GM23338 (cell line): ENCODE measurements at regions not wholly inside any gene's neighbourhood (a gene's known extent, or its start where the extent isn't known, plus 50 kb on each side); places are given as distances from the start of the nearest gene placed in this dataset.

ENCODE experiments used
- ATAC-seq: fragments of 200-7000 bp; cut with Tn5 transposase; 3 replicates; pipeline ENCODE4 v1.9.1; 2020
- DNase-seq: peaks from one replicate; pipeline ENCODE4 v3.0.0-alpha.2; 2015; ENCODE audit warnings: low spot score
- H2AFZ ChIP-seq: fragments of 200-600 bp; sonication (generic); 2 replicates; pipeline ENCODE4 v1.8.0; 2016; ENCODE audit warnings: antibody characterized with exemption, mild to moderate bottlenecking, moderate library complexity
- H3F3A ChIP-seq: fragments of 200-600 bp; sonication (generic); replicated peaks from 2 replicates; pipeline ENCODE4 v1.8.0; 2017; ENCODE audit warnings: antibody characterized with exemption, mixed run types, low read depth
- H3K27ac ChIP-seq: fragments of 200-600 bp; sonication (generic); 2 replicates; pipeline ENCODE4 v1.6.1; 2016; ENCODE audit warnings: low read depth
- H3K27me3 ChIP-seq: fragments of 200-600 bp; sonication (generic); 2 replicates; pipeline ENCODE4 v1.8.0; 2016; ENCODE audit warnings: mild to moderate bottlenecking, mixed run types, moderate library complexity; ENCODE audit not compliant: insufficient read depth
- H3K36me3 ChIP-seq: fragments of 200-600 bp; sonication (generic); 2 replicates; pipeline ENCODE4 v1.8.0; 2016; ENCODE audit warnings: mild to moderate bottlenecking; ENCODE audit not compliant: insufficient read depth
- H3K4me1 ChIP-seq: fragments of 200-600 bp; sonication (generic); 2 replicates; pipeline ENCODE4 v1.8.0; 2016; ENCODE audit warnings: mild to moderate bottlenecking, moderate library complexity; ENCODE audit not compliant: insufficient read depth
- H3K4me2 ChIP-seq: fragments of 200-600 bp; sonication (generic); 2 replicates; pipeline ENCODE4 v1.7.1; 2017; ENCODE audit warnings: mixed run types
- H3K4me3 ChIP-seq: fragments of 200-600 bp; sonication (generic); 2 replicates; pipeline ENCODE4 v1.6.1; 2016; ENCODE audit warnings: mixed run types
- H3K79me2 ChIP-seq: fragments of 200-600 bp; sonication (generic); replicated peaks from 2 replicates; pipeline ENCODE4 v1.8.0; 2017; ENCODE audit warnings: mild to moderate bottlenecking; ENCODE audit not compliant: insufficient read depth
- H3K9me2 ChIP-seq: fragments of 200-600 bp; sonication (generic); 2 replicates; pipeline ENCODE4 v1.8.0; 2017; ENCODE audit not compliant: insufficient read depth
- H4K20me1 ChIP-seq: fragments of 200-600 bp; sonication (generic); replicated peaks from 2 replicates; pipeline ENCODE4 v1.8.0; 2017; ENCODE audit warnings: mild to moderate bottlenecking; ENCODE audit not compliant: insufficient read depth
- H3K27ac Mint-ChIP-seq: 2 replicates; pipeline ENCODE4 v1.8.0; 2020; ENCODE audit warnings: inconsistent platforms, mild to moderate bottlenecking, moderate library complexity, mixed read lengths
- H3K27me3 Mint-ChIP-seq: 3 replicates; pipeline ENCODE4 v1.8.0; 2022; ENCODE audit warnings: low read depth, mild to moderate bottlenecking, moderate library complexity, mixed read lengths, inconsistent platforms; ENCODE audit not compliant: insufficient read depth, poor library complexity
- H3K36me3 Mint-ChIP-seq: 3 replicates; pipeline ENCODE4 v1.8.0; 2021; ENCODE audit warnings: low read depth, mild to moderate bottlenecking, inconsistent platforms, moderate library complexity, mixed read lengths
- H3K4me1 Mint-ChIP-seq: 3 replicates; pipeline ENCODE4 v1.8.0; 2020; ENCODE audit warnings: mild to moderate bottlenecking, inconsistent platforms, mixed read lengths
- H3K4me3 Mint-ChIP-seq: 3 replicates; pipeline ENCODE4 v1.8.0; 2021; ENCODE audit warnings: moderate library complexity, mild to moderate bottlenecking, inconsistent platforms, mixed read lengths
- H3K9me3 Mint-ChIP-seq: 3 replicates; pipeline ENCODE4 v1.8.0; 2020; ENCODE audit warnings: moderate library complexity, mild to moderate bottlenecking, inconsistent platforms, mixed read lengths
- CREB1 ChIP-seq: fragments of 250-450 bp; sonication (Bioruptor Pico); IDR thresholded peaks from 2 replicates; pipeline ENCODE4 v1.5.0; 2020; ENCODE audit warnings: low read depth, mild to moderate bottlenecking, moderate library complexity
- EZH2phosphoT487 ChIP-seq: fragments of 200-600 bp; sonication (generic); IDR thresholded peaks from one replicate; pipeline ENCODE4 v1.8.1; 2018; ENCODE audit warnings: antibody characterized with exemption; ENCODE audit not compliant: unreplicated experiment
- JUNB ChIP-seq: IDR thresholded peaks from one replicate; pipeline ENCODE4 v1.6.1; 2016; ENCODE audit warnings: antibody characterized with exemption; ENCODE audit not compliant: unreplicated experiment
- NANOG ChIP-seq: IDR thresholded peaks from 2 replicates; pipeline ENCODE4 v1.6.1; 2016; ENCODE audit warnings: antibody characterized with exemption, borderline replicate concordance
- POLR2AphosphoS5 ChIP-seq: IDR thresholded peaks from 2 replicates; pipeline ENCODE4 v1.6.1; 2016; ENCODE audit warnings: antibody characterized with exemption, low read depth
- STAT1 ChIP-seq: IDR thresholded peaks from one replicate; pipeline ENCODE4 v1.6.1; 2016; ENCODE audit warnings: antibody characterized with exemption; ENCODE audit not compliant: unreplicated experiment
- ZNF114 ChIP-seq: fragments of 250-450 bp; sonication (Bioruptor Pico); IDR thresholded peaks from 2 replicates; pipeline ENCODE4 v1.5.0; 2020; ENCODE audit warnings: mild to moderate bottlenecking, moderate library complexity
- ZNF331 ChIP-seq: fragments of 250-450 bp; sonication (Bioruptor Pico); IDR thresholded peaks from 2 replicates; pipeline ENCODE4 v1.5.0; 2020; ENCODE audit warnings: low read depth, mild to moderate bottlenecking, moderate library complexity
- TF ChIP-seq, protein P1 (sequence below): IDR thresholded peaks from 2 replicates; pipeline ENCODE4 v1.6.1; 2016; ENCODE audit warnings: antibody characterized with exemption
- TF ChIP-seq, protein P2 (sequence below): fragments of 250-450 bp; sonication (Bioruptor Pico); IDR thresholded peaks from 2 replicates; pipeline ENCODE4 v1.5.0; 2020; ENCODE audit warnings: mild to moderate bottlenecking, moderate library complexity
- TF ChIP-seq, protein P3 (sequence below), 2 experiments: fragments of 200-600 bp in 1 of 2; sonication (generic) in 1 of 2; conservative IDR thresholded peaks; 2 replicates each; pipeline versions ENCODE4 v1.5.1 to v1.6.1; 2016 to 2017; ENCODE audit warnings: antibody characterized with exemption in 2 of 2, low read depth in 2 of 2, mild to moderate bottlenecking in 2 of 2, moderate library complexity in 1 of 2

DNA sequence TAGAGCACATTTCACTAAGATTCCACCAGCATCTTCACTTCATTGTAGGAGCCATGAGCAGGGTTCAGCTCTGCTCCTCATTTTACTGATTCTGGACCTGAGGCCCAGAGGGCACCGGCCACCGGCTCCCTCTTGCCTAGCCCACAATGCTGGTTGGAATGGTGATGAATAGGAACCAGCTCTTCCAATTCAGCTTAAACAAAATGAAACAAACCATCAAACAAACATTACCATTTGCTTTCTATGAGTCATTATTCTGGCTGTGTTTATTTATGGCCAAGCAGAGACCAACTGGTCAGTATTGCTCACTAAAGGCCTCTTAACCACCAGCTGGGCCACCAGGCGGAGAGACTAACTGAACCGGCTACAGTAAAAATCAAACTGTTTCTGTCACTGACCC is 176.7 kb downstream of the MTX2 start:
- Mint-ChIP-seq H3K27me3 (peaks cover 8% of the 10 kb centered on the region), H3K27ac (no peak overlapping the region), H3K9me3 (no peaks in the 10 kb centered on the region), H3K4me1 (peaks cover 24% of the 10 kb centered on the region), H3K4me3 (no peak overlapping the region), H3K36me3 (no peaks in the 10 kb centered on the region)
- H3K9me2 ChIP-seq, result peaks cover 3% of the 10 kb centered on the region; the same call in 1 of the 2 replicates
- DNase-seq, result no peak
- H3K4me1 ChIP-seq, result peaks cover 8% of the 10 kb centered on the region
- no peak for ATAC-seq
- no peak overlapping the region for H3K27ac ChIP-seq
- no peaks in the 10 kb centered on the region for H3F3A ChIP-seq
- TF ChIP-seq NANOG (no peak), STAT1 (no peak), JUNB (no peak), ZNF331 (CRISPR knock-in tag) (no peak), ZNF114 (CRISPR knock-in tag) (no peak), EZH2phosphoT487 (no peak), POLR2AphosphoS5 (no peak), CREB1 (CRISPR knock-in tag) (no peak)
- TF ChIP-seq, protein P1, sequence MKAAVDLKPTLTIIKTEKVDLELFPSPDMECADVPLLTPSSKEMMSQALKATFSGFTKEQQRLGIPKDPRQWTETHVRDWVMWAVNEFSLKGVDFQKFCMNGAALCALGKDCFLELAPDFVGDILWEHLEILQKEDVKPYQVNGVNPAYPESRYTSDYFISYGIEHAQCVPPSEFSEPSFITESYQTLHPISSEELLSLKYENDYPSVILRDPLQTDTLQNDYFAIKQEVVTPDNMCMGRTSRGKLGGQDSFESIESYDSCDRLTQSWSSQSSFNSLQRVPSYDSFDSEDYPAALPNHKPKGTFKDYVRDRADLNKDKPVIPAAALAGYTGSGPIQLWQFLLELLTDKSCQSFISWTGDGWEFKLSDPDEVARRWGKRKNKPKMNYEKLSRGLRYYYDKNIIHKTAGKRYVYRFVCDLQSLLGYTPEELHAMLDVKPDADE, result no peak
- TF ChIP-seq, protein P2, sequence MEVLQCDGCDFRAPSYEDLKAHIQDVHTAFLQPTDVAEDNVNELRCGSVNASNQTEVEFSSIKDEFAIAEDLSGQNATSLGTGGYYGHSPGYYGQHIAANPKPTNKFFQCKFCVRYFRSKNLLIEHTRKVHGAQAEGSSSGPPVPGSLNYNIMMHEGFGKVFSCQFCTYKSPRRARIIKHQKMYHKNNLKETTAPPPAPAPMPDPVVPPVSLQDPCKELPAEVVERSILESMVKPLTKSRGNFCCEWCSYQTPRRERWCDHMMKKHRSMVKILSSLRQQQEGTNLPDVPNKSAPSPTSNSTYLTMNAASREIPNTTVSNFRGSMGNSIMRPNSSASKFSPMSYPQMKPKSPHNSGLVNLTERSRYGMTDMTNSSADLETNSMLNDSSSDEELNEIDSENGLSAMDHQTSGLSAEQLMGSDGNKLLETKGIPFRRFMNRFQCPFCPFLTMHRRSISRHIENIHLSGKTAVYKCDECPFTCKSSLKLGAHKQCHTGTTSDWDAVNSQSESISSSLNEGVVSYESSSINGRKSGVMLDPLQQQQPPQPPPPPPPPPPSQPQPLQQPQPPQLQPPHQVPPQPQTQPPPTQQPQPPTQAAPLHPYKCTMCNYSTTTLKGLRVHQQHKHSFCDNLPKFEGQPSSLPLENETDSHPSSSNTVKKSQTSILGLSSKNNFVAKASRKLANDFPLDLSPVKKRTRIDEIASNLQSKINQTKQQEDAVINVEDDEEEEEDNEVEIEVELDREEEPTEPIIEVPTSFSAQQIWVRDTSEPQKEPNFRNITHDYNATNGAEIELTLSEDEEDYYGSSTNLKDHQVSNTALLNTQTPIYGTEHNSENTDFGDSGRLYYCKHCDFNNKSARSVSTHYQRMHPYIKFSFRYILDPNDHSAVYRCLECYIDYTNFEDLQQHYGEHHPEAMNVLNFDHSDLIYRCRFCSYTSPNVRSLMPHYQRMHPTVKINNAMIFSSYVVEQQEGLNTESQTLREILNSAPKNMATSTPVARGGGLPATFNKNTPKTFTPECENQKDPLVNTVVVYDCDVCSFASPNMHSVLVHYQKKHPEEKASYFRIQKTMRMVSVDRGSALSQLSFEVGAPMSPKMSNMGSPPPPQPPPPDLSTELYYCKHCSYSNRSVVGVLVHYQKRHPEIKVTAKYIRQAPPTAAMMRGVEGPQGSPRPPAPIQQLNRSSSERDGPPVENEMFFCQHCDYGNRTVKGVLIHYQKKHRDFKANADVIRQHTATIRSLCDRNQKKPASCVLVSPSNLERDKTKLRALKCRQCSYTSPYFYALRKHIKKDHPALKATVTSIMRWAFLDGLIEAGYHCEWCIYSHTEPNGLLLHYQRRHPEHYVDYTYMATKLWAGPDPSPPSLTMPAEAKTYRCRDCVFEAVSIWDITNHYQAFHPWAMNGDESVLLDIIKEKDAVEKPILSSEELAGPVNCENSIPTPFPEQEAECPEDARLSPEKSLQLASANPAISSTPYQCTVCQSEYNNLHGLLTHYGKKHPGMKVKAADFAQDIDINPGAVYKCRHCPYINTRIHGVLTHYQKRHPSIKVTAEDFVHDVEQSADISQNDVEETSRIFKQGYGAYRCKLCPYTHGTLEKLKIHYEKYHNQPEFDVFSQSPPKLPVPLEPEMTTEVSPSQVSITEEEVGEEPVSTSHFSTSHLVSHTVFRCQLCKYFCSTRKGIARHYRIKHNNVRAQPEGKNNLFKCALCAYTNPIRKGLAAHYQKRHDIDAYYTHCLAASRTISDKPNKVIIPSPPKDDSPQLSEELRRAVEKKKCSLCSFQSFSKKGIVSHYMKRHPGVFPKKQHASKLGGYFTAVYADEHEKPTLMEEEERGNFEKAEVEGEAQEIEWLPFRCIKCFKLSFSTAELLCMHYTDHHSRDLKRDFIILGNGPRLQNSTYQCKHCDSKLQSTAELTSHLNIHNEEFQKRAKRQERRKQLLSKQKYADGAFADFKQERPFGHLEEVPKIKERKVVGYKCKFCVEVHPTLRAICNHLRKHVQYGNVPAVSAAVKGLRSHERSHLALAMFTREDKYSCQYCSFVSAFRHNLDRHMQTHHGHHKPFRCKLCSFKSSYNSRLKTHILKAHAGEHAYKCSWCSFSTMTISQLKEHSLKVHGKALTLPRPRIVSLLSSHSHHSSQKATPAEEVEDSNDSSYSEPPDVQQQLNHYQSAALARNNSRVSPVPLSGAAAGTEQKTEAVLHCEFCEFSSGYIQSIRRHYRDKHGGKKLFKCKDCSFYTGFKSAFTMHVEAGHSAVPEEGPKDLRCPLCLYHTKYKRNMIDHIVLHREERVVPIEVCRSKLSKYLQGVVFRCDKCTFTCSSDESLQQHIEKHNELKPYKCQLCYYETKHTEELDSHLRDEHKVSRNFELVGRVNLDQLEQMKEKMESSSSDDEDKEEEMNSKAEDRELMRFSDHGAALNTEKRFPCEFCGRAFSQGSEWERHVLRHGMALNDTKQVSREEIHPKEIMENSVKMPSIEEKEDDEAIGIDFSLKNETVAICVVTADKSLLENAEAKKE (CRISPR knock-in tag), result no peak
- TF ChIP-seq, protein P3, sequence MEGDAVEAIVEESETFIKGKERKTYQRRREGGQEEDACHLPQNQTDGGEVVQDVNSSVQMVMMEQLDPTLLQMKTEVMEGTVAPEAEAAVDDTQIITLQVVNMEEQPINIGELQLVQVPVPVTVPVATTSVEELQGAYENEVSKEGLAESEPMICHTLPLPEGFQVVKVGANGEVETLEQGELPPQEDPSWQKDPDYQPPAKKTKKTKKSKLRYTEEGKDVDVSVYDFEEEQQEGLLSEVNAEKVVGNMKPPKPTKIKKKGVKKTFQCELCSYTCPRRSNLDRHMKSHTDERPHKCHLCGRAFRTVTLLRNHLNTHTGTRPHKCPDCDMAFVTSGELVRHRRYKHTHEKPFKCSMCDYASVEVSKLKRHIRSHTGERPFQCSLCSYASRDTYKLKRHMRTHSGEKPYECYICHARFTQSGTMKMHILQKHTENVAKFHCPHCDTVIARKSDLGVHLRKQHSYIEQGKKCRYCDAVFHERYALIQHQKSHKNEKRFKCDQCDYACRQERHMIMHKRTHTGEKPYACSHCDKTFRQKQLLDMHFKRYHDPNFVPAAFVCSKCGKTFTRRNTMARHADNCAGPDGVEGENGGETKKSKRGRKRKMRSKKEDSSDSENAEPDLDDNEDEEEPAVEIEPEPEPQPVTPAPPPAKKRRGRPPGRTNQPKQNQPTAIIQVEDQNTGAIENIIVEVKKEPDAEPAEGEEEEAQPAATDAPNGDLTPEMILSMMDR (conservative IDR thresholded peaks at IDR 0.05; ENCODE audit: low read depth in 2 of 2), result no peak
- no peaks in the 10 kb centered on the region for H3K36me3 ChIP-seq
- no peak overlapping the region for H3K4me3 ChIP-seq
- H2AFZ ChIP-seq, result no peak overlapping the region
- no peak overlapping the region for H3K4me2 ChIP-seq
- no peaks in the 10 kb centered on the region for H4K20me1 ChIP-seq
- no peaks in the 10 kb centered on the region for H3K79me2 ChIP-seq
- H3K27me3 ChIP-seq, result peaks cover 4% of the 10 kb centered on the region; the same call in 1 of the 2 replicates
